ENCODE measurements at regions not wholly inside any gene's neighbourhood (a gene's known extent, or its start where the extent isn't known, plus 50 kb on each side); places are given as distances from the start of the nearest gene placed in this dataset.

- no peak for DNase-seq
- intact Hi-C loops (cut with micrococcal nuclease), result no loop called here
These were observed 672.6 kb downstream of the EPHA4 start for GRCh38 chr2:220899492-220899891.

GRCh38 chr2:220904015-220904414 is 668.1 kb downstream of the EPHA4 start:
- no peaks in the 10 kb centered on the region for H3K27me3 ChIP-seq (ENCODE audit: low read depth)
- H3K27ac ChIP-seq (replicated peaks), result no peak overlapping the region
- DNase-seq, result no peak
- H3K9me3 ChIP-seq (replicated peaks), result no peaks in the 10 kb centered on the region
- no peaks in the 10 kb centered on the region for H3K36me3 ChIP-seq
- H3K4me1 ChIP-seq, result peaks cover 8% of the 10 kb centered on the region
- no peak overlapping the region for H3K4me3 ChIP-seq
- intact Hi-C loops (cut with micrococcal nuclease), result no loop called here
- TF ChIP-seq CTCF (IDR thresholded peaks at IDR 0.05; ENCODE audit: borderline replicate concordance), result no peak

More at GRCh38 chr2:220899492-220899891, 672.6 kb downstream of the EPHA4 start:
- Histone ChIP-seq H3K4me1 (peaks cover 10% of the 10 kb centered on the region), H3K27me3 (ENCODE audit: low read depth) (no peaks in the 10 kb centered on the region), H3K27ac (replicated peaks) (no peak overlapping the region), H3K9me3 (replicated peaks) (no peaks in the 10 kb centered on the region), H3K36me3 (no peaks in the 10 kb centered on the region), H3K4me3 (no peak overlapping the region)
- TF ChIP-seq CTCF (IDR thresholded peaks at IDR 0.05; ENCODE audit: borderline replicate concordance), result no peak

- no peaks in the 10 kb centered on the region for H3K36me3 ChIP-seq
- H3K27me3 ChIP-seq (ENCODE audit: low read depth), result no peaks in the 10 kb centered on the region
- no peaks in the 10 kb centered on the region for H3K4me1 ChIP-seq
- TF ChIP-seq CTCF (IDR thresholded peaks at IDR 0.05; ENCODE audit: borderline replicate concordance), result no peak
- no peak overlapping the region for H3K27ac ChIP-seq (replicated peaks)
- no peak for DNase-seq
- no peaks in the 10 kb centered on the region for H3K9me3 ChIP-seq (replicated peaks)
- H3K4me3 ChIP-seq, result no peak overlapping the region
- intact Hi-C loops (cut with micrococcal nuclease), result no loop called here
These were observed 658.7 kb downstream of the EPHA4 start for GRCh38 chr2:220913384-220913783.

GRCh38 chr2:220915092-220915623 is 656.9 kb downstream of the EPHA4 start:
- H3K36me3 ChIP-seq, result no peaks in the 10 kb centered on the region
- no peak for TF ChIP-seq CTCF (IDR thresholded peaks at IDR 0.05; ENCODE audit: borderline replicate concordance)
- no peak overlapping the region for H3K4me3 ChIP-seq
- no peak for DNase-seq
- no peak overlapping the region for H3K27ac ChIP-seq (replicated peaks)
- intact Hi-C loops (cut with micrococcal nuclease), result no loop called here
- no peaks in the 10 kb centered on the region for H3K4me1 ChIP-seq
- no peaks in the 10 kb centered on the region for H3K9me3 ChIP-seq (replicated peaks)
- H3K27me3 ChIP-seq (ENCODE audit: low read depth), result no peaks in the 10 kb centered on the region

GRCh38 chr2:220916931-220917330 is 655.2 kb downstream of the EPHA4 start:
- H3K4me3 ChIP-seq, result no peak overlapping the region
- H3K4me1 ChIP-seq, result no peaks in the 10 kb centered on the region
- no peak for TF ChIP-seq CTCF (IDR thresholded peaks at IDR 0.05; ENCODE audit: borderline replicate concordance)
- DNase-seq, result no peak
- H3K27ac ChIP-seq (replicated peaks), result no peak overlapping the region
- intact Hi-C loops (cut with micrococcal nuclease), result no loop called here
- H3K36me3 ChIP-seq, result no peaks in the 10 kb centered on the region
- no peaks in the 10 kb centered on the region for H3K27me3 ChIP-seq (ENCODE audit: low read depth)
- no peaks in the 10 kb centered on the region for H3K9me3 ChIP-seq (replicated peaks)
